ENCODE measurements at regions not wholly inside any gene's neighbourhood (a gene's known extent, or its start where the extent isn't known, plus 50 kb on each side); places are given as distances from the start of the nearest gene placed in this dataset.

- Histone ChIP-seq H3T11ph (ENCODE audit: low read length) (no peak overlapping the region), H3K56ac (ENCODE audit: insufficient read length, low read depth, low read length) (no peak overlapping the region), H2BK15ac (ENCODE audit: low read depth, low read length) (no peak overlapping the region), H3K79me1 (ENCODE audit: insufficient read depth, low read depth, low read length, poor library complexity, severe bottlenecking) (no peaks in the 10 kb centered on the region), H4K20me1 (ENCODE audit: control insufficient read depth, insufficient read depth, insufficient read length) (no peaks in the 10 kb centered on the region), H3K27me3 (ENCODE audit: insufficient read depth, low read length) (no peaks in the 10 kb centered on the region), H2BK20ac (ENCODE audit: low read depth, low read length, poor library complexity, severe bottlenecking) (no peak overlapping the region), H3K4me1 (ENCODE audit: insufficient read depth, low read length) (no peaks in the 10 kb centered on the region), H3K27ac (ENCODE audit: insufficient read length, low read depth, low read length) (no peak overlapping the region), H2AK5ac (ENCODE audit: insufficient read length, low read length) (no peak overlapping the region), H4K8ac (replicated peaks; ENCODE audit: insufficient read length, low read depth, low read length) (no peak overlapping the region), H3K14ac (ENCODE audit: insufficient read depth, low read length) (no peak overlapping the region), H3K79me2 (ENCODE audit: insufficient read depth, low read length) (no peaks in the 10 kb centered on the region), H3K4ac (ENCODE audit: low read depth, low read length) (no peak overlapping the region), H3K9ac (ENCODE audit: extremely low read depth, insufficient read length, low read length) (no peak overlapping the region), H4K5ac (ENCODE audit: insufficient read length, low read depth, low read length) (no peak overlapping the region), H3K23ac (ENCODE audit: insufficient read length, low read depth, low read length) (no peak overlapping the region), H2BK5ac (ENCODE audit: insufficient read length, low read length) (no peak overlapping the region), H2AFZ (ENCODE audit: low read length) (no peak overlapping the region), H3K18ac (ENCODE audit: insufficient read length, low read depth, low read length) (no peak overlapping the region), H3K4me2 (ENCODE audit: insufficient read depth, insufficient read length, low read length) (no peak overlapping the region), H2BK120ac (ENCODE audit: low read depth, low read length, poor library complexity, severe bottlenecking) (no peak overlapping the region), H3K9me3 (ENCODE audit: control insufficient read depth, low read depth, low read length) (no peaks in the 10 kb centered on the region), H2BK12ac (ENCODE audit: insufficient read length, low read depth, low read length) (no peak overlapping the region), H4K91ac (ENCODE audit: insufficient read length, low read depth, low read length) (no peak overlapping the region), H3K23me2 (ENCODE audit: insufficient read length, low read depth, low read length, poor library complexity, severe bottlenecking) (no peaks in the 10 kb centered on the region)
- H3K9me3 Mint-ChIP-seq, result no peaks in the 10 kb centered on the region; a peak in 1 of 5 replicates
- WGBS (ENCODE audit: extremely low coverage, insufficient read length, low lambda C conversion rate), result no CpG with 5 or more reads among the region's 6 CpGs
- peaks cover 14 to 29% of the 10 kb centered on the region in 2 experiments for H3K4me1 Mint-ChIP-seq
- H3K27me3 Mint-ChIP-seq (ENCODE audit: low read depth), result peaks cover 34% of the 10 kb centered on the region
- no peak overlapping the region for H3K27ac Mint-ChIP-seq
- peak; percentile 24 for DNase-seq
- H3K4me3 Mint-ChIP-seq, result no peak overlapping the region
- TF ChIP-seq CTCF (conservative IDR thresholded peaks at IDR 0.05), result no peak
- H3K36me3 Mint-ChIP-seq (ENCODE audit: insufficient read depth in 1 of 3, low read depth in 3 of 3), result no peaks in the 10 kb centered on the region; a peak in 1 of 7 replicates
Observed at GRCh38 chr15:66850996-66851310, 148.9 kb downstream of the SMAD6 start.

All from H9 (cell line).